ENCODE measurements at regions not wholly inside any gene's neighbourhood (a gene's known extent, or its start where the extent isn't known, plus 50 kb on each side); places are given as distances from the start of the nearest gene placed in this dataset.

DNA sequence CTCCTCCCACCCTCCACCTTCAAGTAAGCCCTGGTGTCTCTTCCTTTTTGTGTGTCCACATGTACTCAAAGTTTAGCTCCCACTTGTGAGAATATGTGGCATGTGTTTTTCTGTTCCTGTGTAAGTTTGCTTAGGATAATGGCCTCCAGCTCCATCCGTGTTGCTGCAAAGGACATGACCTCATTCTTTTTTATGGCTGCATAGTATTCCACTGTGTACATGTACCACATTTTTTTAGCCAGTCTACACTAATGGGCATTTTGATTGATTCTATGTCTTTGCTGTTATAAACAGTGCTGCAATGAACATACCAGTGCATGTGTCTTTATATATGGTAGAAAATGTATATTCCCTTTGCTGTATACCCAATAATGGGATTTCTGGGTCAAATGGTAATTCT lies 710.9 kb downstream of the CCSER2 start:
- ChIA-PET CTCF (no interaction called here), POLR2A (no interaction called here)
- no peak for DNase-seq (ENCODE audit: extremely low spot score)
- TF ChIP-seq ARNT (IDR thresholded peaks at IDR 0.05) (no peak), SP1 (IDR thresholded peaks at IDR 0.05) (no peak), FOXK2 (IDR thresholded peaks at IDR 0.05) (no peak), TARDBP (IDR thresholded peaks at IDR 0.05) (no peak), L3MBTL2 (conservative IDR thresholded peaks at IDR 0.05) (no peak), FOXA1 (IDR thresholded peaks at IDR 0.05) (no peak), SUZ12 (IDR thresholded peaks at IDR 0.05) (no peak), ZNF384 (IDR thresholded peaks at IDR 0.05) (no peak), FOXM1 (IDR thresholded peaks at IDR 0.05; ENCODE audit: borderline replicate concordance) (no peak), HDGF (IDR thresholded peaks at IDR 0.05; ENCODE audit: borderline replicate concordance) (no peak)

DNA sequence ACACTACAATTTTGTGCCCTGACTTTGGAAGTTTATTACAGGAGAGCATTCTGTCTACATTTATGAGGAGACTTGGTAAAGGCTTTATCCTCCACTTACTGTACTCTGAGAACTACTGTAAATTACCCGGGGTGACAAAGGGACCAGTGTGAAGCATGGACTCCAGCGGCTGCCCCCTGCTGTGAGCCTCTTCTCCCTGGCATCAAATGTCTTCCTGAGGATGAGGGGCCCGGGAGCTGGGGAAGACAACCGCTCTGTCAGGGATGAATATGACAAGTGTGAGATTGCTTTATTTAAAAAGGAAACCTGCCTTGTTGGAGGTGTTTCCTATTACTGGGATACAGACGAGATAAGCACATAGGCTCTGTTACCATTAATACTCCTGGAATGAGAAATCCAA lies 714.8 kb downstream of the CCSER2 start:
- CTCF ChIA-PET: no interaction called here

DNA sequence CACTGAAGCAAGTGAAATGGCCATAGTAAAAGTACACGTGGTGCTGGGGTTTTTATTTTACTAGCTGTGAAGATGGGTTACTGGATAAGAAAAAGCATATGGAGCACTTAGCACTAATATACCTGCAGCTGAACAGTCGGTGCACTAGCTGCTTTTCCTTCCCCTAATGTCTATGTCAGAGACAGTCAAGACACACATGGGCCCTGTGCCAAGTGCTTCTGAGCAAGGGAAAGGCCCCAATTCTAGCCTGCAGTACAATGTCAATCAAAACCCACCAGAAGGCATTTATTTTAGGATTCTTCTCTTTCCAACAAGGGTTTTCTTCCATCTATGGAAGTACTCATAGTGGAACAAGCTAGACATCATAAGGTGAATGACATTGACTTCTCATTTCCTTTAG lies 716.7 kb downstream of the CCSER2 start:
- TF ChIP-seq BHLHE40 (IDR thresholded peaks at IDR 0.05; ENCODE audit: borderline replicate concordance) (no peak), NFRKB (IDR thresholded peaks at IDR 0.05) (no peak), ARNT (IDR thresholded peaks at IDR 0.05) (no peak), LEF1 (IDR thresholded peaks at IDR 0.05; ENCODE audit: borderline replicate concordance) (no peak), FOXA1 (IDR thresholded peaks at IDR 0.05) (no peak), FOXK2 (IDR thresholded peaks at IDR 0.05) (no peak), FOXM1 (IDR thresholded peaks at IDR 0.05; ENCODE audit: borderline replicate concordance) (no peak), L3MBTL2 (conservative IDR thresholded peaks at IDR 0.05) (no peak), ZNF384 (IDR thresholded peaks at IDR 0.05) (no peak), SUZ12 (IDR thresholded peaks at IDR 0.05) (no peak), SP1 (IDR thresholded peaks at IDR 0.05) (no peak), TARDBP (IDR thresholded peaks at IDR 0.05) (no peak), ELF4 (IDR thresholded peaks at IDR 0.05) (no peak), HDGF (IDR thresholded peaks at IDR 0.05; ENCODE audit: borderline replicate concordance) (no peak)
- TF ChIP-seq, protein P1, sequence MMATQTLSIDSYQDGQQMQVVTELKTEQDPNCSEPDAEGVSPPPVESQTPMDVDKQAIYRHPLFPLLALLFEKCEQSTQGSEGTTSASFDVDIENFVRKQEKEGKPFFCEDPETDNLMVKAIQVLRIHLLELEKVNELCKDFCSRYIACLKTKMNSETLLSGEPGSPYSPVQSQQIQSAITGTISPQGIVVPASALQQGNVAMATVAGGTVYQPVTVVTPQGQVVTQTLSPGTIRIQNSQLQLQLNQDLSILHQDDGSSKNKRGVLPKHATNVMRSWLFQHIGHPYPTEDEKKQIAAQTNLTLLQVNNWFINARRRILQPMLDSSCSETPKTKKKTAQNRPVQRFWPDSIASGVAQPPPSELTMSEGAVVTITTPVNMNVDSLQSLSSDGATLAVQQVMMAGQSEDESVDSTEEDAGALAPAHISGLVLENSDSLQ (IDR thresholded peaks at IDR 0.05): no peak
- CTCF ChIA-PET: no interaction called here
- POLR2A ChIA-PET: no interaction called here
- DNase-seq (ENCODE audit: extremely low spot score): no peak

More for the DNA sequence above, 714.8 kb downstream of the CCSER2 start:
- POLR2A ChIA-PET: no interaction called here
- no peak for DNase-seq (ENCODE audit: extremely low spot score)
- TF ChIP-seq FOXK2 (IDR thresholded peaks at IDR 0.05) (no peak), LEF1 (IDR thresholded peaks at IDR 0.05; ENCODE audit: borderline replicate concordance) (no peak), CTBP1 (IDR thresholded peaks at IDR 0.05; ENCODE audit: borderline replicate concordance) (no peak), HDGF (IDR thresholded peaks at IDR 0.05; ENCODE audit: borderline replicate concordance) (no peak), L3MBTL2 (conservative IDR thresholded peaks at IDR 0.05) (no peak), TARDBP (IDR thresholded peaks at IDR 0.05) (no peak)

DNA sequence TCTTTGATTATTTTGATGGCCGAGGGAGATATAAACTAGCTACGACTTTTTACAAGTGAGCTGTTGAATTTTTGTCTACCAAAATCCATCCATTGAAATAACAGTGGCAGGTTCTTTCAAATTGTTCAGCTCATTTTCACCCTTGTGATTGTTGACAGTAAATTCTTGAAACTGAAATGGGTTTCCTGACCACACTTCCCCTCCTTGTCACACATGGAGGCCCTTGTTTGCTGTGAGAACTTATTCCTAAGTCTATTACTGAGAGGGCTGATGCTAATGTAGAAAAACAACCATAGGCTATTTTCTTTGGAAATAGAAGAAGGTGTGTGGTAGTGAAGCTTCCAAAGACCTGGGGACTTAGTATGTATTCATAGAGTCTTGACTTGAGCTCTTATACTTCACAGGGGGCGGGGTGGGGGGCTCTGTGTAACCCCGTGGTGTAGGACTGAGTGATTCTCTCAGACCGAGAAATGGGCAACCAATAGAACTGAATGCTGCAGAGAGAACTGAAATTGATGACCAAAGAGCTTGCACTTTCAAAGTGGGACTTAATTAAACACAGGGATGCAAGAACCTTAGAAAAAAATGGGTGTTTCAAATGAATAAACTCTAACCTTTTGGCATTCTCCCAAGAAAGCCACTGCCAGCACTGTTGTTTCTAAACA lies 718.9 kb downstream of the CCSER2 start:
- DNase-seq (ENCODE audit: extremely low spot score): no peak
- POLR2A ChIA-PET: no interaction called here
- CTCF ChIA-PET: no interaction called here
- TF ChIP-seq TARDBP (IDR thresholded peaks at IDR 0.05) (no peak), ARNT (IDR thresholded peaks at IDR 0.05) (no peak), HDGF (IDR thresholded peaks at IDR 0.05; ENCODE audit: borderline replicate concordance) (no peak), NFRKB (IDR thresholded peaks at IDR 0.05) (no peak), LEF1 (IDR thresholded peaks at IDR 0.05; ENCODE audit: borderline replicate concordance) (no peak), SP1 (IDR thresholded peaks at IDR 0.05) (no peak), FOXM1 (IDR thresholded peaks at IDR 0.05; ENCODE audit: borderline replicate concordance) (no peak), SUZ12 (IDR thresholded peaks at IDR 0.05) (no peak), CTBP1 (IDR thresholded peaks at IDR 0.05; ENCODE audit: borderline replicate concordance) (no peak), ZNF384 (IDR thresholded peaks at IDR 0.05) (no peak), FOXK2 (IDR thresholded peaks at IDR 0.05) (no peak), BHLHE40 (IDR thresholded peaks at IDR 0.05; ENCODE audit: borderline replicate concordance) (no peak), FOXA1 (IDR thresholded peaks at IDR 0.05) (no peak), L3MBTL2 (conservative IDR thresholded peaks at IDR 0.05) (no peak), ELF4 (IDR thresholded peaks at IDR 0.05) (no peak)
- TF ChIP-seq, protein P1 (IDR thresholded peaks at IDR 0.05): no peak

DNA sequence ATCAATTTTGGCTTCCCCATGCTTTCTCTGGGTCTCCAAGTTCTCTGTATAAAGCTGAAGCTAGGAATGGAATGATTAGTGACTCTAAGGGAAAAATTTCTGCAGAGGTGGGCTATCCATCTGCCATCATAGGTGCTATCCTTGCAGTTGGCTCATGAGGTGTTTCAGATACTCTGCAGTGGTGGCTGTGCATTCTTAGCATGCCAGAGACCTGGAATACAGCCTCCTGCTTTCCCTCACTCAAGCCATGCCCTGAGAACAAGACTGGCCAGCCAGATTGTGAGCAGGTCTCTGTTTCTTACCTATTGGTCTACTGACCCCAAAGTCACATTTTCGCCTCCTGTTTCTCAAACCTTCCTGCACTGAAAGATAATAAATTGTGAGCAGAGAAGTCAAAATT lies 719.6 kb downstream of the CCSER2 start:
- ChIA-PET POLR2A (no interaction called here), CTCF (no interaction called here)
- TF ChIP-seq FOXA1 (IDR thresholded peaks at IDR 0.05): no peak
- no peak for DNase-seq (ENCODE audit: extremely low spot score)

DNA sequence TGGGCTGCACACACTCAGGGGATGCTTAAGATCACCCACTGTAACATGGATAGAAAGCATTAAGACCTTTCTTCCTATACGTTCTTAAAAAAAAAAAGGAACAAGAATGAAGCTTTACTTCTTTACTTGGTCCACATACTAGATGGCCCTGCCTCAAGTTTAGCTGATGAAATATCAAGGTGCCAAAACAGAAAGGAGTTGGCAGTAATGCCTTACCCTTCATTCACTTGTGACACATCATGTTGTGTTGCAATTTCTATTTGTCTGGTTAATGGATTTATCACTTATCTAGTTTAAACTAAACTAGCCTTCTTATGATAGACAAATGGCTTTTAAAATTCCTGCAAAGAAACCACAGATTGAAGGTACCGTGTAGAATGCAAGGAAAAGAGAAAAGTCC lies 720.3 kb downstream of the CCSER2 start:
- DNase-seq (ENCODE audit: extremely low spot score): no peak
- ChIA-PET CTCF (no interaction called here), POLR2A (no interaction called here)
- TF ChIP-seq FOXM1 (IDR thresholded peaks at IDR 0.05; ENCODE audit: borderline replicate concordance) (no peak), FOXK2 (IDR thresholded peaks at IDR 0.05) (no peak), NFRKB (IDR thresholded peaks at IDR 0.05) (no peak), L3MBTL2 (conservative IDR thresholded peaks at IDR 0.05) (no peak), FOXA1 (IDR thresholded peaks at IDR 0.05) (no peak), SUZ12 (IDR thresholded peaks at IDR 0.05) (no peak), SP1 (IDR thresholded peaks at IDR 0.05) (no peak), ZNF384 (IDR thresholded peaks at IDR 0.05) (no peak), HDGF (IDR thresholded peaks at IDR 0.05; ENCODE audit: borderline replicate concordance) (no peak), CTBP1 (IDR thresholded peaks at IDR 0.05; ENCODE audit: borderline replicate concordance) (no peak), LEF1 (IDR thresholded peaks at IDR 0.05; ENCODE audit: borderline replicate concordance) (no peak), ELF4 (IDR thresholded peaks at IDR 0.05) (no peak), TARDBP (IDR thresholded peaks at IDR 0.05) (no peak), BHLHE40 (IDR thresholded peaks at IDR 0.05; ENCODE audit: borderline replicate concordance) (no peak), ARNT (IDR thresholded peaks at IDR 0.05) (no peak)
- TF ChIP-seq, protein P1 (IDR thresholded peaks at IDR 0.05): no peak

Measured in HEK293T (cell line).